GM12878 (cell line): ENCODE measurements at regions not wholly inside any gene's neighbourhood (a gene's known extent, or its start where the extent isn't known, plus 50 kb on each side); places are given as distances from the start of the nearest gene placed in this dataset.

ENCODE experiments used
- ATAC-seq: fragments of 200-7000 bp; cut with Tn5 transposase; 3 replicates; pipeline ENCODE4 v1.9.1; 2020; ENCODE audit warnings: mild to moderate bottlenecking, moderate library complexity
- BruUV-seq: library from RNA; stranded (reverse); fragments of 400-500 nt; replicated peaks from 2 replicates; lab custom pipeline; 2021; lab: Mats Ljungman, UMichigan
- CTCF ChIA-PET: fragments of 300-600 bp; sonication (Branson Sonifier 250); formaldehyde crosslinking; extraction: SDS; loops from one replicate; lab custom pipeline; 2021; ENCODE audit warnings: inconsistent platforms; lab: Yijun Ruan, JAX
- POLR2A ChIA-PET: fragments of 350-600 bp; formaldehyde crosslinking; extraction: SDS; loops from one replicate; lab custom pipeline; 2021; ENCODE audit warnings: inconsistent platforms; lab: Charles Lee
- RAD21 ChIA-PET: fragments of 300-600 bp; sonication (Branson Sonifier 250); formaldehyde crosslinking; loops from one replicate; lab custom pipeline; 2023; ENCODE audit warnings: antibody characterized with exemption; ENCODE audit not compliant: unreplicated experiment; lab: Charles Lee
- SMC1A ChIA-PET: fragments of 300-600 bp; sonication (Branson Sonifier 250); formaldehyde crosslinking; loops from one replicate; lab custom pipeline; 2023; ENCODE audit not compliant: unreplicated experiment, uncharacterized antibody; lab: Charles Lee
- DNase-seq: peaks from one replicate; pipeline ENCODE4 v3.0.0-alpha.2; 2011; ENCODE audit warnings: low read depth, low spot score
- FAIRE-seq: peaks from 3 replicates; lab custom pipeline; 2011; peaks lifted over from hg19 to GRCh38; lab: Jason Lieb, UNC
- H2AFZ ChIP-seq: 2 replicates; pipeline ENCODE4 v1.6.0; 2011; ENCODE audit warnings: low read depth, low read length, control low read depth; ENCODE audit not compliant: control insufficient read depth
- H3K27ac ChIP-seq: 2 replicates; pipeline ENCODE4 v1.5.1; 2011; ENCODE audit warnings: control low read depth; ENCODE audit not compliant: control insufficient read depth, insufficient read depth
- H3K27me3 ChIP-seq, 2 experiments: replicated peaks in 1 of 2; 2 replicates each; pipeline versions ENCODE4 v1.6.0 to v1.6.1; 2011; ENCODE audit warnings: low read length in 1 of 2; ENCODE audit not compliant: control insufficient read depth in 2 of 2, insufficient read depth in 2 of 2
- H3K36me3 ChIP-seq, 2 experiments: 2 replicates each; pipeline ENCODE4 v1.5.1; 2011; ENCODE audit warnings: low read length in 1 of 2; ENCODE audit not compliant: control insufficient read depth in 2 of 2, insufficient read depth in 2 of 2
- H3K4me1 ChIP-seq: 2 replicates; pipeline ENCODE4 v1.6.1; 2011; ENCODE audit warnings: mild to moderate bottlenecking, low read length, moderate library complexity, mixed read lengths; ENCODE audit not compliant: control insufficient read depth, insufficient read depth
- H3K4me2 ChIP-seq: 2 replicates; pipeline ENCODE4 v1.6.0; 2011; ENCODE audit warnings: control low read depth; ENCODE audit not compliant: control insufficient read depth, insufficient read depth
- H3K4me3 ChIP-seq: fragments of 200-600 bp; sonication (generic); 2 replicates; pipeline ENCODE4 v1.5.1; 2016
- H3K79me2 ChIP-seq: 2 replicates; pipeline ENCODE4 v1.6.0; 2011; ENCODE audit warnings: low read length; ENCODE audit not compliant: control insufficient read depth, insufficient read depth
- H3K9ac ChIP-seq: 2 replicates; pipeline ENCODE4 v1.8.0; 2011; ENCODE audit warnings: low read length, control low read depth, mixed read lengths; ENCODE audit not compliant: control insufficient read depth, insufficient read depth
- H3K9me3 ChIP-seq: replicated peaks from 3 replicates; pipeline ENCODE4 v1.5.1; 2011; ENCODE audit warnings: mild to moderate bottlenecking, low read length; ENCODE audit not compliant: control insufficient read depth, insufficient read depth
- H4K20me1 ChIP-seq: 2 replicates; pipeline ENCODE4 v1.6.0; 2011; ENCODE audit not compliant: control insufficient read depth, insufficient read depth
- CEBPB ChIP-seq, 2 experiments: fragments of 150-350 bp in 1 of 2; IDR thresholded peaks; 2 replicates each; pipeline ENCODE4 v1.6.1; 2012 to 2014; ENCODE audit warnings: low read depth in 2 of 2, low read length in 2 of 2, borderline replicate concordance in 1 of 2, inconsistent platforms in 1 of 2
- HDAC6 ChIP-seq: fragments of 200-600 bp; sonication (generic); IDR thresholded peaks from one replicate; pipeline ENCODE4 v1.8.0; 2017; ENCODE audit warnings: antibody characterized with exemption; ENCODE audit not compliant: unreplicated experiment
- IKZF1 ChIP-seq: fragments of 450-650 bp; conservative IDR thresholded peaks from 2 replicates; pipeline ENCODE4 v1.6.1; 2017; ENCODE audit warnings: antibody characterized with exemption, mild to moderate bottlenecking
- IRF3 ChIP-seq: fragments of 450-650 bp; IDR thresholded peaks from 2 replicates; pipeline ENCODE4 v1.6.1; 2014; ENCODE audit warnings: mild to moderate bottlenecking
- IRF5 ChIP-seq: fragments of 450-650 bp; IDR thresholded peaks from 2 replicates; pipeline ENCODE4 v1.6.1; 2017; ENCODE audit warnings: borderline replicate concordance
- JUNB ChIP-seq: IDR thresholded peaks from 2 replicates; pipeline ENCODE4 v1.6.1; 2016; ENCODE audit warnings: antibody characterized with exemption, mild to moderate bottlenecking
- MEF2B ChIP-seq: fragments of 450-650 bp; IDR thresholded peaks from 2 replicates; pipeline ENCODE4 v1.6.1; 2018; ENCODE audit warnings: mild to moderate bottlenecking, moderate library complexity; ENCODE audit not compliant: partially characterized antibody, poor library complexity, severe bottlenecking
- NFYA ChIP-seq: IDR thresholded peaks from 2 replicates; pipeline ENCODE4 v1.6.1; 2011; ENCODE audit warnings: low read depth, mild to moderate bottlenecking, low read length, improper control_type of control experiment, borderline replicate concordance
- PAX8 ChIP-seq: fragments of 450-650 bp; IDR thresholded peaks from 2 replicates; pipeline ENCODE4 v1.6.1; 2017; ENCODE audit warnings: mild to moderate bottlenecking, moderate library complexity
- RCOR1 ChIP-seq: conservative IDR thresholded peaks from 2 replicates; pipeline ENCODE4 v1.6.1; 2012; ENCODE audit warnings: low read depth, low read length, improper control_type of control experiment
- SIN3A ChIP-seq: IDR thresholded peaks from 2 replicates; pipeline ENCODE4 v1.6.1; 2012; ENCODE audit warnings: low read depth, low read length, improper control_type of control experiment
- SRF ChIP-seq, 2 experiments: IDR thresholded peaks; 2 replicates each; pipeline ENCODE4 v1.6.1; 2011; ENCODE audit warnings: low read depth in 2 of 2, low read length in 2 of 2, mild to moderate bottlenecking in 1 of 2, moderate library complexity in 1 of 2
- ZBTB11 ChIP-seq: fragments of 450-650 bp; formaldehyde crosslinking; IDR thresholded peaks from 2 replicates; pipeline ENCODE4 v1.5.0; 2022; ENCODE audit warnings: mild to moderate bottlenecking, missing genetic modification characterization
- ZBTB4 ChIP-seq: fragments of 450-650 bp; formaldehyde crosslinking; IDR thresholded peaks from 2 replicates; pipeline ENCODE4 v1.4.0; 2022; ENCODE audit warnings: mild to moderate bottlenecking, moderate library complexity
- WGBS: methylation state at CpG from one replicate; pipeline ENCODE4 v1.1.6; 2016; ENCODE audit warnings: low lambda C conversion rate; ENCODE audit not compliant: insufficient replicate concordance, insufficient coverage; ENCODE audit errors: missing lambda C conversion rate; 5-methylcytosine and 5-hydroxymethylcytosine counted together
- in situ Hi-C: fragments of 300-500 bp; cut with MboI; formaldehyde crosslinking; loops from 9 replicates; pipeline ENCODE4 v1.14.3; 2018; ENCODE audit warnings: mixed read lengths
- intact Hi-C: fragments of 100-400 bp; cut with micrococcal nuclease; formaldehyde crosslinking; loops from one replicate; pipeline ENCODE4 v1.14.2; 2022; ENCODE audit not compliant: unreplicated experiment

GRCh38 chr4:31375936-31376335, 655.8 kb downstream of the PCDH7 start (continued):
- TF ChIP-seq IRF5 (no peak), NFYA (no peak), PAX8 (no peak), SIN3A (no peak)
- TF ChIP-seq, all 136 proteins: peak for 0

GRCh38 chr4:31379364-31379763, 659.2 kb downstream of the PCDH7 start:
- ChIA-PET SMC1A (no interaction called here), RAD21 (no interaction called here), CTCF (no interaction called here), POLR2A (no interaction called here)
- no peak overlapping the region for H3K27ac ChIP-seq
- no peak overlapping the region for H3K4me2 ChIP-seq
- H3K9ac ChIP-seq = no peak overlapping the region
- no peak overlapping the region for H3K4me3 ChIP-seq
- TF ChIP-seq ZBTB11 (CRISPR knock-in tag) (no peak), ZBTB4 (CRISPR knock-in tag) (no peak), IRF3 (no peak), HDAC6 (no peak), RCOR1 (no peak), JUNB (no peak), CEBPB (IDR thresholded peaks at IDR 0.05; ENCODE audit: borderline replicate concordance in 1 of 2, low read depth in 2 of 2, low read length in 2 of 2) (no peak), SRF (IDR thresholded peaks at IDR 0.05; ENCODE audit: low read depth in 2 of 2, low read length in 2 of 2) (no peak), MEF2B (no peak), IKZF1 (no peak)
- H3K27me3 ChIP-seq = no peaks in the 10 kb centered on the region
- no peaks in the 10 kb centered on the region for H3K79me2 ChIP-seq
- no peak for ATAC-seq
- no peaks in the 10 kb centered on the region for H4K20me1 ChIP-seq
- no peak for FAIRE-seq
- DNase-seq = no peak
- no peaks in the 10 kb centered on the region for H3K9me3 ChIP-seq
- intact Hi-C loops = no loop called here
- 18% methylated on average over 2 of the region's 2 CpGs for WGBS
- BruUV-seq = no TSS peak
- in situ Hi-C loops = no loop called here
- H3K36me3 ChIP-seq = no peaks in the 10 kb centered on the region
- no peak overlapping the region for H2AFZ ChIP-seq
- H3K4me1 ChIP-seq = no peaks in the 10 kb centered on the region
